ENCODE measurements at regions not wholly inside any gene's neighbourhood (a gene's known extent, or its start where the extent isn't known, plus 50 kb on each side); places are given as distances from the start of the nearest gene placed in this dataset.
"Not testable (repeated sequence)": the region's sequence is repeated elsewhere in the genome, so short reads cannot be mapped to it uniquely, and the experiment has no call there.

- DNase-seq (ENCODE audit: low spot score): no peak
Observed at GRCh38 chr5:136467632-136468031, 102.3 kb upstream of the TRPC7 start.

DNA sequence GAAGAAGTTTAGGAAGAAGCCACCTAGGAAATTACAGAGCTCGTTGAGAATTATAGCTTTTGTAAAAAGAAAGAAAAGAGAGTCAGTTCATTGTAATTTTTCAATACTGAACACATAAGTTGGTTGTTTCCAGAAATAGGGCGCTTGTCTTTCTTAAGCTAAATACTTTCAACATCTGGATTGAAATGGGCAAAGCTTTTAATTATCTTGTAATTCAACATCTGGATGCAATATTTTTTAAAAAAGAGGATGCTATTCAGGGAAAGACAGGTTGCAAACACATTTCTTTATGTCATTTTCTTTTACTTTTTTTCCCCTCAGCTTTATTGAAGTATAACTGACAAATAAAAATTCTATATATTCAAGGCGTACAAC lies 100.7 kb upstream of the TRPC7 start:
- no peak for DNase-seq (ENCODE audit: low spot score)

DNA sequence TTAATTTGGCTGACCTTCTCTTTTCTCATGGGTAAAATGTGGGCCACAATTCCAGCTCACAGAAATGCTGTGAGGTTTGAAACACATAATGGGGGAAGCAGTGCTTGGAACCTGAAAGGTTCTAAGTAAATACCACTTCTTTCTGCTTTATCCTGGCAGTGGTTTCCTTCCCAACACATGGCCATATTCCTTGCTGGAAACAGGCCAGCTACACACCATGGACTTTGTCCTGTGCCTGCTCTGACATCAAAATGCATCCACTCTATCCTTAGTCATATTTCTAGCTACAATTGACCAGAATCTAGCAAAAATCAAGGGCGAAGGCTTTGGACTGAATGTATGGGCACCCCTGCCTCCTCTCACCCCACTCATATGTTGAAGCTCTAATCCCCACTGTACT lies 93.1 kb upstream of the TRPC7 start:
- no peak for DNase-seq (ENCODE audit: low spot score)

DNA sequence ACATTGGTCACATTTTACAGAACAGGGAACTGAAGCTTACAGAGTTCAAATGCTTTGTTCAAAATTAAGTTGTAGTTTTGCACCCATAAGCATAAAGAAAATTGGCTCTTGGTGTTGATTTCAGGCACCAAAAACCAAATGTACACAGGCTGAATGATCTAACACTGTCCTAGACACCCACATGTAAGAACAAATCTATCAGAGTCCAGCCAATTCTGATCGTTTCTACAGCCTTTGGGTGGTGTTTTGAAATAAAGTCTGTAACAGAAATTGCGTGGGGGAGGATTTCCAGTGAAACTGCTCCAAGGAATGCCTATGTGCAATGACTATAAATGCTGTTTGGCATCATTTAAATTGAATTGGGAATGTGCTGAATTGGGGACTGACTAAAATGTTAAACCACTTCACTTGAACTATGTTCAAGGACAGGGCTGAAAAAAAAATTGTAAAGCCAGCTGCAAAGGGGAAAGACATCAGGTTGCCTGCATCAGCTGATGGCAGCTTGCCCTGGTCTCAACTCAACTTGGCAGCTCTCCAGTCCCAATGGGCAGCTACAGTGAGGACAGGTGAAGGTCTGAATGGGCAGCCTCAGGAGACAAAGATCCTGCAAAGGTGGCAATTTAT lies 92.2 kb upstream of the TRPC7 start:
- no peak for DNase-seq (ENCODE audit: low spot score)

GRCh38 chr5:136455409-136455808 lies 90.1 kb upstream of the TRPC7 start:
- no peak for DNase-seq (ENCODE audit: low spot score)

DNA sequence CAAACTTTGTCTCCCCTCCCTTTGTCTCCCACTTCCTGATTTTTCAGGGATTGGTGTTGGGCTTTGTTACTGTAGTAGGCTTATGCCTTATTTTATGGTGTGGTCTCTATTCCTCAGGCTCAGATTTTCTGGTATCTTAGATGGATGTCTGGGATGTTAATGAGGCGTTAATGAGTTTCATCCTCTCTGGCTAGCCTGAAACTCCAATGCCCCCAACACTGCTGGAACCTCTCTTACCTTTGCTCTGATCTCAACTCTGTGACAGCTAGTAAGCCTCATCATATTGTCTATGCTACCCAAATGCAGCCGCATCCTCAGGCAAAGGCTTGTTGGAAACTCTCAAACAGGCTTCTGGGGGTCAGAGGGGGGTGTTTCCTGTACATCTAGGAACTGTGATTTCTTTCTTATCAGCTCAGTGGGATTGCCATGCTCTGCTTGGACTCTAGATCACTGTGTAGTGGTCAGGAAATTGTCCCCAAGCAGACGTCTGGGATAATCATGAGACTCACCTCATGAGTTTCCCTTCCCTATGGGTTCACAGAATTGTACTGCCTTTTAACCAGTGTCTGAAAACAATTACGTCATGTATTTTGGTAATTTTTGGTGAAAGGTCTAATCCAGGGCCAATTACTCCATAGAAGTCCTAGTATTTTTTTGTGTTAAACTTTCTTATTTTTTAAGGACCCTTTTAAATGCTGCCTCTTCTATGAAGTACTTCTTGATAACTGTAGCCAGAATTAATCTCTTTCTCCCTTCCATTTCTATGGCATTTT lies 88.8 kb upstream of the TRPC7 start:
- no peak for DNase-seq (ENCODE audit: low spot score)

DNA sequence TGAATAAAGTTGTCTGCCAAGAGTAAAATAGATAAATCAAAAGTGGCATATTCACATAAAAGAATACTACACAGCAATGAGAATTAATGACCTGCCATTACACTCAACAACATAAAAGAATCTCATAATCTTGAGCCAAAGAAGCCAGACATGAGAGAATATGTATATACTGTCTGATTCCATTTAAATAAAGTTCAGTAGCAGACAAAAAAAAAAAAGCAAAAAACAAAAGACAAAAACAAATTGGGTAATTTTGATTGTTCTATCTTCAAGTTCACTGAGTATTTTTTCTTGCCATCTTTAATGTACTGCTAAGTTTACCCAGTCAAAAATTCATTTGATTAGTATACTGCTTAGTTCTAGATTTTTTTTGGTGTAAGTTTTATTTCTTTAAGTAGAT lies 87.9 kb upstream of the TRPC7 start:
- no peak for DNase-seq (ENCODE audit: low spot score)

GRCh38 chr5:136447576-136447975 lies 82.2 kb upstream of the TRPC7 start:
- DNase-seq (ENCODE audit: low spot score): not testable (repeated sequence)

DNA sequence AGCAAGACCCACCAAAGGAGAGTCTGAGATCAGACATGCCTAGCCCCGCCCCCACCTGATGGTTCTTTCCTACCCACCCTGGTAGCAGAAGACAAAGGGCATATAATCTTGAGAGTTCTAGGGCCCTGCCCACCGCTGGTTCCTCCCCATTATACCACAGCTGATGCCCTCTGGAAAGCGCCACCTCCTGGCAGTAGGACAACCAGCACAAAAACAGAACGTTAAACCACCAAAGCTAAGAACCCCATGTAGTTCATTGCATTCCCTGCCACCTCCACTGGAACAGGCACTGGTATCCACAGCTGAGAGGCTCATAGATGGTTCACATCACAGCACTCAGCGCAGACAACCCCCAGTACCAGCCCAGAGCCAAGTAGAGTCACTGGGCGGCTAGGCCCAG lies 81.2 kb upstream of the TRPC7 start:
- no peak for DNase-seq (ENCODE audit: low spot score)

- DNase-seq (ENCODE audit: low spot score): not testable (repeated sequence)
Observed at GRCh38 chr5:136444099-136444498, 78.8 kb upstream of the TRPC7 start.

- DNase-seq (ENCODE audit: low spot score): no peak
Observed at GRCh38 chr5:136439367-136439766, 74.0 kb upstream of the TRPC7 start.

DNA sequence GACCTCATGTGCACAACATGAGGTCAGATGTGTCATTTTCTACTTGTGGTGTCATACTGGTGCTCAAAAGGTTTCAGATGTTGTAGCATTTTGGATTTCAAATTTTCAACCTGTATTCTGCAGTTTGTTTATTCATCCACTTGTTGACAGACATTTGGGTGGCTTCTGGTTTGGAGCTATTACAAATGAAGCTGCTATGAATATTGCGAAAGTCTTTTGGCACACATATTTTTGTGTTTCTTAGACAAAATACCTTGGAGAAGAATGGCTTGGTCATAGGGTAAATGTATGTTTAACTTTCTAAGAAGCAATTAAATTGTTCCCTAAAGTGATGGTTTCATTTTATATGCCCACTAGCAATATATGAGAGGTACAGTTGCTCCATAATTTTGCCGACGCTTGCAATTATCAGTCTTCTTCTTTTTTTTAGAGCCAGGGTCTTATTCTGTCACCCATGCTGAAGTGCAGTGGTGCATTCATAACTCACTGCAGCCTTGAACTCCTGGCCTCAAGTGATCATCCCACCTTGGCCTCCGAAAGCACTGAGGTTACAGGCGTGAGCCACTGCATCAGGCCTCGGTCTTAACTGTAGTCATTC lies 70.7 kb upstream of the TRPC7 start:
- DNase-seq (ENCODE audit: low spot score): no peak

- no peak for DNase-seq (ENCODE audit: low spot score)
Observed at GRCh38 chr5:136434795-136435194, 69.5 kb upstream of the TRPC7 start.

DNA sequence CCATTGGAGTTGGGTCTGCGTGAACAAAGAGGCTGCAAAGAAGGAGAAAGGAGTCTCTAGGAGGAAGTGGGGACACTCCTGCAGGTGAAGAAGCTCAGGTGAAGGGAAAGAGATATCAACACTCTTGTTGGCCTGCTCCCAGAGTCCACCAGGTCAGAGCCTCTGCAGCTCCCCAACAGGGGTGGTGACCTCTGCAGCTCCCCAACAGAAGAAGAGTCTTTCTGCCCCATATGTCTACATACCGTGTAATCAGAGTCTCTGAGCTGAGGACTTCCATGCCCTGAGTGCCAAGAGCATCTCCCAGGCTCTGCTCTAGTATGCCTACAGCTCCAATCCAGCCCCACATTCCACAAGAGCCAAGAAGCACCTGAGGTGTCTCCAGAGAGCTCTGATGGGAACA lies 67.4 kb upstream of the TRPC7 start:
- DNase-seq (ENCODE audit: low spot score): no peak

DNA sequence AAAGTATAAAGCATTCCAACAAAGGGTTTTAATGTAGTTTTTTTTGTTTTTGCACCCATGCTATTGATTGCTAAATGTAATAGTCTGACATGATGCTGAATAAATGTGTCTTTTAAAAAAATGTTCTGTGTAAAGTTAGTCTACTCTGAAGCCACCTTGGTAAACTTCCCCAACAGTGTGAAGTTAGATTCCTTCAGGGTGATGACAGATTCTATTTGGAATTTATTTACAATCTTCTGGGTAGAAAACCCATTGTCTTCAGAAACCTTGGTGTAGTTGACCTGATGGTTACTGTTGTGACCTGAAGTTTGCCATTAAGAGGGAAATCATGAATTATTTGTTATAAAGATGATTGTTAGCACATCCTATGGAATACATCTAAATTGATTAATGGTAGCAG lies 64.7 kb upstream of the TRPC7 start:
- DNase-seq (ENCODE audit: low spot score): no peak

- DNase-seq (ENCODE audit: low spot score): peak; percentile 15
Observed at GRCh38 chr5:136427426-136427825, 62.1 kb upstream of the TRPC7 start.

- no peak for DNase-seq (ENCODE audit: low spot score)
Observed at GRCh38 chr5:136425921-136426320, 60.6 kb upstream of the TRPC7 start.

- DNase-seq (ENCODE audit: low spot score): peak; percentile 65
Observed at GRCh38 chr5:136424835-136425584, 59.7 kb upstream of the TRPC7 start.

- no peak for DNase-seq (ENCODE audit: low spot score)
Observed at GRCh38 chr5:136423944-136424606, 58.7 kb upstream of the TRPC7 start.

- DNase-seq (ENCODE audit: low spot score): no peak
Observed at GRCh38 chr5:136420168-136420898, 55.0 kb upstream of the TRPC7 start.

DNA sequence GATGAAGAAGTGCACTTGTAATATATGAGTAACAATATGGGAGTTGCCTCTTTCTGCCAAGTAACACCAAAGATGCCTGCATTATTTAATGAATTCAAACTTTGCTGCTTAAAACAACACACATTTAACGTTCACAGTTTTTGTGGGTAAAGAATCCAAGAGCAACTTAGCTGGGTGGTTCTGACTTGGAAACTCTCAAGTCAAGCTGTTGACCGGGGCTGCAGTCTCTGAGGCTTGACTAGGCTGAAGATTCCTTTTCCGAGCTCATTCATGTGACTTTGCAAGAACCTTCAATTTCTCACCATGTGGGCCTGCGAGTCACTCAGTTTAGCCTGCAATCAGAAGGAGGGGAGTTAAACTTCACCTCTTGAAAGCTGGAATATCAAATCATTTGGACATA lies 53.0 kb upstream of the TRPC7 start:
- no peak for DNase-seq (ENCODE audit: low spot score)
